K562 (cell line): ENCODE measurements at regions not wholly inside any gene's neighbourhood (a gene's known extent, or its start where the extent isn't known, plus 50 kb on each side); places are given as distances from the start of the nearest gene placed in this dataset.

Experiments
- ATAC-seq: fragments of 200-7000 bp; cut with Tn5 transposase; 3 replicates; pipeline ENCODE4 v1.9.1; 2020; ENCODE audit warnings: moderate library complexity
- BruUV-seq: library from RNA; stranded (reverse); fragments of 400-500 nt; replicated peaks from 2 replicates; lab custom pipeline; 2021; lab: Mats Ljungman, UMichigan
- CTCF ChIA-PET: fragments of 300-600 bp; formaldehyde crosslinking; extraction: SDS; loops from one replicate; lab custom pipeline; 2021; ENCODE audit warnings: low intra/inter-chr PET ratio; lab: Yijun Ruan, JAX
- POLR2A ChIA-PET: fragments of 300-600, 350-650 bp; sonication (Branson Sonifier 250); formaldehyde crosslinking; extraction: SDS; loops from one replicate; lab custom pipeline; 2021; ENCODE audit warnings: antibody characterized with exemption, inconsistent platforms; lab: Yijun Ruan, JAX
- DNase-seq, 4 experiments: peaks; one replicate each; pipeline versions ENCODE4 v3.0.0 to v3.0.0-alpha.2; 2011 to 2018; ENCODE audit warnings: low spot score in 3 of 4, mixed read lengths in 3 of 4; ENCODE audit errors: extremely low read depth in 1 of 4
- FAIRE-seq: peaks from 2 replicates; lab custom pipeline; 2011; peaks lifted over from hg19 to GRCh38; lab: Jason Lieb, UNC
- H2AFZ ChIP-seq: 2 replicates; pipeline ENCODE4 v1.6.0; 2011; ENCODE audit warnings: low read depth, low read length, control low read depth, inconsistent platforms
- H3K27ac ChIP-seq: fragments of 200-600 bp; 3 replicates; pipeline ENCODE4 v1.8.0; 2011; ENCODE audit warnings: low read depth, mild to moderate bottlenecking, control low read depth, inconsistent platforms, low read length, moderate library complexity, mixed read lengths; ENCODE audit errors: extremely low read depth
- H3K27me3 ChIP-seq, 2 experiments: fragments of 300-600 bp in 1 of 2; 2 replicates in 1 of 2; 3 replicates in 1 of 2; pipeline versions ENCODE4 v1.6.0 to v1.8.0; 2011; ENCODE audit warnings: inconsistent platforms in 2 of 2, low read length in 2 of 2, mild to moderate bottlenecking in 1 of 2, mixed read lengths in 1 of 2, moderate library complexity in 1 of 2; ENCODE audit not compliant: control insufficient read depth in 2 of 2, insufficient read depth in 2 of 2
- H3K36me3 ChIP-seq: fragments of 300-600 bp; 3 replicates; pipeline ENCODE4 v1.8.0; 2011; ENCODE audit warnings: mild to moderate bottlenecking, low read length, inconsistent platforms; ENCODE audit not compliant: control insufficient read depth, insufficient read depth
- H3K4me1 ChIP-seq, 2 experiments: fragments of 200-600 bp in 1 of 2; replicated peaks in 1 of 2; 2 replicates in 1 of 2; 3 replicates in 1 of 2; pipeline versions ENCODE4 v1.5.1 to v1.8.0; 2011; ENCODE audit warnings: inconsistent platforms in 2 of 2, low read length in 2 of 2, mild to moderate bottlenecking in 1 of 2, mixed read lengths in 1 of 2, moderate library complexity in 1 of 2; ENCODE audit not compliant: control insufficient read depth in 2 of 2, insufficient read depth in 2 of 2
- H3K4me2 ChIP-seq: 2 replicates; pipeline ENCODE4 v1.6.1; 2011; ENCODE audit warnings: low read length, control low read depth, inconsistent platforms, mixed read lengths; ENCODE audit not compliant: insufficient read depth
- H3K4me3 ChIP-seq: fragments of 200-600 bp; sonication (generic), shearing (Covaris generic); 2 replicates; pipeline ENCODE4 v1.5.1; 2016; ENCODE audit warnings: control low read depth, inconsistent platforms
- H3K79me2 ChIP-seq: fragments of 200-600 bp; 3 replicates; pipeline ENCODE4 v1.8.0; 2011; ENCODE audit warnings: low read length, inconsistent platforms; ENCODE audit not compliant: control insufficient read depth, insufficient read depth
- H3K9ac ChIP-seq, 2 experiments: 2 replicates each; pipeline versions ENCODE4 v1.6.0 to v1.6.1; 2011; ENCODE audit warnings: low read depth in 2 of 2, low read length in 2 of 2, control low read depth in 1 of 2, inconsistent platforms in 1 of 2, mild to moderate bottlenecking in 1 of 2, mixed read lengths in 1 of 2; ENCODE audit not compliant: insufficient read depth in 1 of 2
- H3K9me1 ChIP-seq: one replicate; pipeline ENCODE4 v1.6.0; 2011; ENCODE audit warnings: inconsistent platforms, mild to moderate bottlenecking, low read length, moderate library complexity; ENCODE audit not compliant: control insufficient read depth, insufficient read depth
- H3K9me3 ChIP-seq: replicated peaks from 2 replicates; pipeline ENCODE4 v1.5.1; 2011; ENCODE audit warnings: low read depth, low read length, inconsistent platforms; ENCODE audit not compliant: control insufficient read depth, insufficient read depth
- H4K20me1 ChIP-seq: replicated peaks from 2 replicates; pipeline ENCODE4 v1.6.1; 2011; ENCODE audit warnings: low read length, inconsistent platforms, mixed read lengths; ENCODE audit not compliant: control insufficient read depth, insufficient read depth
- ELF2 ChIP-seq: fragments of 250-450 bp; sonication (Bioruptor Pico); IDR thresholded peaks from 2 replicates; pipeline ENCODE4 v1.5.0; 2021; ENCODE audit warnings: mild to moderate bottlenecking
- HNRNPK ChIP-seq: fragments of 200-400 bp; formaldehyde crosslinking; IDR thresholded peaks from one replicate; pipeline ENCODE4 v1.6.1; 2018; ENCODE audit warnings: mild to moderate bottlenecking, low read depth, low read length; ENCODE audit not compliant: poor library complexity, severe bottlenecking
- JUNB ChIP-seq: fragments of 450-650 bp; formaldehyde crosslinking; conservative IDR thresholded peaks from 2 replicates; pipeline ENCODE4 v1.4.0; 2020; ENCODE audit warnings: mild to moderate bottlenecking
- NFIC ChIP-seq: fragments of 450-650 bp; IDR thresholded peaks from 2 replicates; pipeline ENCODE4 v1.6.1; 2017; ENCODE audit warnings: mild to moderate bottlenecking, inconsistent platforms
- NR2C1 ChIP-seq, 2 experiments: fragments of 450-650 bp; IDR thresholded peaks; 2 replicates each; pipeline ENCODE4 v1.6.1; 2017; ENCODE audit warnings: mild to moderate bottlenecking in 2 of 2, antibody characterized with exemption in 1 of 2, inconsistent platforms in 1 of 2, missing compliant biosample characterization in 1 of 2, missing genetic modification characterization in 1 of 2
- PHB2 ChIP-seq: fragments of 450-650 bp; IDR thresholded peaks from 2 replicates; pipeline ENCODE4 v1.6.1; 2017; ENCODE audit warnings: low read depth
- RBM39 ChIP-seq: fragments of 200-400 bp; formaldehyde crosslinking; optimal IDR thresholded peaks from 2 replicates; pipeline ENCODE3; 2018; ENCODE audit warnings: low read depth, low read length
- SAP30 ChIP-seq: fragments of 200-600 bp; sonication (generic); IDR thresholded peaks from 2 replicates; pipeline ENCODE4 v1.6.1; 2012; ENCODE audit warnings: borderline replicate concordance, low read depth, mild to moderate bottlenecking, moderate library complexity, low read length, control low read depth, inconsistent platforms; ENCODE audit not compliant: insufficient read depth, poor library complexity, severe bottlenecking
- SETDB1 ChIP-seq: IDR thresholded peaks from one replicate; pipeline ENCODE4 v1.6.1; 2012; ENCODE audit warnings: low read length, control low read depth, inconsistent platforms
- SNIP1 ChIP-seq: fragments of 450-650 bp; IDR thresholded peaks from 2 replicates; pipeline ENCODE4 v1.7.1; 2017; ENCODE audit warnings: low read depth, mild to moderate bottlenecking
- XRCC3 ChIP-seq: fragments of 450-650 bp; IDR thresholded peaks from 2 replicates; pipeline ENCODE4 v1.6.1; 2017; ENCODE audit warnings: mild to moderate bottlenecking, moderate library complexity
- ZNF263 ChIP-seq: sonication (generic); formaldehyde crosslinking; IDR thresholded peaks from 2 replicates; pipeline ENCODE4 v1.8.0; 2022; ENCODE audit warnings: mild to moderate bottlenecking, missing genetic modification reagents, borderline replicate concordance
- WGBS: fragments of 100-300 bp; shearing (Covaris generic); methylation state at CpG from one replicate; pipeline ENCODE4 v1.1.6; 2016; ENCODE audit warnings: low coverage, mixed read lengths; ENCODE audit not compliant: insufficient coverage; ENCODE audit errors: missing lambda C conversion rate; 5-methylcytosine and 5-hydroxymethylcytosine counted together
- in situ Hi-C: fragments of 300-500 bp; cut with MboI; formaldehyde crosslinking; loops from 4 replicates; pipeline ENCODE4 v1.15.0; 2018; ENCODE audit warnings: inconsistent platforms, mixed read lengths
- intact Hi-C: fragments of 100-400 bp; cut with micrococcal nuclease; formaldehyde crosslinking; loops from 2 replicates; pipeline ENCODE4 v1.14.2; 2022
- TF ChIP-seq, protein P1 (sequence below): fragments of 250-450 bp; sonication (Bioruptor Pico); IDR thresholded peaks from 2 replicates; pipeline ENCODE4 v1.4.0; 2020
- TF ChIP-seq, protein P2 (sequence below): sonication (generic); formaldehyde crosslinking; IDR thresholded peaks from 2 replicates; pipeline ENCODE4 v1.8.1; 2023; ENCODE audit warnings: missing genetic modification reagents, mild to moderate bottlenecking, borderline replicate concordance

DNA sequence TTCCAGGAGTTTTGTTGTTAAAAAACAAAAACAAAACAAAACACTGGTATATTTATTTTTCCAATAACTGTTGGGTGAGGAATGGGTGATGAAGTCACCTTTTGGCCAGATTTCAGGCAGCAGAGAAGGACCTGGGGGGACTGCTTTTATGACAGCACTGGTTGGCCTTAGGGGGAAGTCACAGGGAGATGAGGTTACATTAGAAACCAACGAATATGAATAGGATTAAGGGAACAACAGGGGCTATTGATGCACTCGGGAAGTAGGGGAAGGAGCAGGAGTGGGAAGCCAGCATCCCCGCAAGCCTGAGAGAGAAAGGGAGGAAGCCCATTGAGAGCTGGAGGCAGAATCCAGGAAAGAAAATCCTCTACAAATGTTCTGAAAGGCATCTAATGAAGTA is 958.4 kb downstream of the TYW1 start:
- Histone ChIP-seq H3K27me3 (no peaks in the 10 kb centered on the region; a peak in 1 of 5 replicates), H3K9me1 (no peaks in the 10 kb centered on the region), H3K4me3 (no peak overlapping the region), H3K36me3 (no peaks in the 10 kb centered on the region), H3K4me1 (no peaks in the 10 kb centered on the region), H3K27ac (no peak overlapping the region), H3K4me2 (no peak overlapping the region), H2AFZ (no peak overlapping the region), H3K9me3 (no peaks in the 10 kb centered on the region), H3K9ac (no peak overlapping the region), H4K20me1 (no peaks in the 10 kb centered on the region), H3K79me2 (no peaks in the 10 kb centered on the region)
- no peak for DNase-seq
- intact Hi-C loops = no loop called here
- no peak for ATAC-seq
- TF ChIP-seq NFIC = no peak
- no peak for TF ChIP-seq ZNF263 (CRISPR knock-in tag)
- no peak for TF ChIP-seq HNRNPK
- TF ChIP-seq RBM39 = no peak
- no peak for TF ChIP-seq SETDB1
- no peak for TF ChIP-seq ELF2
- TF ChIP-seq NR2C1 (IDR thresholded peaks at IDR 0.05) = no peak
- TF ChIP-seq NR2C1 (tag; IDR thresholded peaks at IDR 0.05) = no peak
- TF ChIP-seq SAP30 = no peak
- TF ChIP-seq, protein P1, sequence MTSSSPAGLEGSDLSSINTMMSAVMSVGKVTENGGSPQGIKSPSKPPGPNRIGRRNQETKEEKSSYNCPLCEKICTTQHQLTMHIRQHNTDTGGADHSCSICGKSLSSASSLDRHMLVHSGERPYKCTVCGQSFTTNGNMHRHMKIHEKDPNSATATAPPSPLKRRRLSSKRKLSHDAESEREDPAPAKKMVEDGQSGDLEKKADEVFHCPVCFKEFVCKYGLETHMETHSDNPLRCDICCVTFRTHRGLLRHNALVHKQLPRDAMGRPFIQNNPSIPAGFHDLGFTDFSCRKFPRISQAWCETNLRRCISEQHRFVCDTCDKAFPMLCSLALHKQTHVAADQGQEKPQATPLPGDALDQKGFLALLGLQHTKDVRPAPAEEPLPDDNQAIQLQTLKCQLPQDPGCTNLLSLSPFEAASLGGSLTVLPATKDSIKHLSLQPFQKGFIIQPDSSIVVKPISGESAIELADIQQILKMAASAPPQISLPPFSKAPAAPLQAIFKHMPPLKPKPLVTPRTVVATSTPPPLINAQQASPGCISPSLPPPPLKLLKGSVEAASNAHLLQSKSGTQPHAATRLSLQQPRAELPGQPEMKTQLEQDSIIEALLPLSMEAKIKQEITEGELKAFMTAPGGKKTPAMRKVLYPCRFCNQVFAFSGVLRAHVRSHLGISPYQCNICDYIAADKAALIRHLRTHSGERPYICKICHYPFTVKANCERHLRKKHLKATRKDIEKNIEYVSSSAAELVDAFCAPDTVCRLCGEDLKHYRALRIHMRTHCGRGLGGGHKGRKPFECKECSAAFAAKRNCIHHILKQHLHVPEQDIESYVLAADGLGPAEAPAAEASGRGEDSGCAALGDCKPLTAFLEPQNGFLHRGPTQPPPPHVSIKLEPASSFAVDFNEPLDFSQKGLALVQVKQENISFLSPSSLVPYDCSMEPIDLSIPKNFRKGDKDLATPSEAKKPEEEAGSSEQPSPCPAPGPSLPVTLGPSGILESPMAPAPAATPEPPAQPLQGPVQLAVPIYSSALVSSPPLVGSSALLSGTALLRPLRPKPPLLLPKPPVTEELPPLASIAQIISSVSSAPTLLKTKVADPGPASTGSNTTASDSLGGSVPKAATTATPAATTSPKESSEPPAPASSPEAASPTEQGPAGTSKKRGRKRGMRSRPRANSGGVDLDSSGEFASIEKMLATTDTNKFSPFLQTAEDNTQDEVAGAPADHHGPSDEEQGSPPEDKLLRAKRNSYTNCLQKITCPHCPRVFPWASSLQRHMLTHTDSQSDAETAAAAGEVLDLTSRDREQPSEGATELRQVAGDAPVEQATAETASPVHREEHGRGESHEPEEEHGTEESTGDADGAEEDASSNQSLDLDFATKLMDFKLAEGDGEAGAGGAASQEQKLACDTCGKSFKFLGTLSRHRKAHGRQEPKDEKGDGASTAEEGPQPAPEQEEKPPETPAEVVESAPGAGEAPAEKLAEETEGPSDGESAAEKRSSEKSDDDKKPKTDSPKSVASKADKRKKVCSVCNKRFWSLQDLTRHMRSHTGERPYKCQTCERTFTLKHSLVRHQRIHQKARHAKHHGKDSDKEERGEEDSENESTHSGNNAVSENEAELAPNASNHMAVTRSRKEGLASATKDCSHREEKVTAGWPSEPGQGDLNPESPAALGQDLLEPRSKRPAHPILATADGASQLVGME (CRISPR knock-in tag) = no peak
- TF ChIP-seq JUNB = no peak
- TF ChIP-seq, protein P2, sequence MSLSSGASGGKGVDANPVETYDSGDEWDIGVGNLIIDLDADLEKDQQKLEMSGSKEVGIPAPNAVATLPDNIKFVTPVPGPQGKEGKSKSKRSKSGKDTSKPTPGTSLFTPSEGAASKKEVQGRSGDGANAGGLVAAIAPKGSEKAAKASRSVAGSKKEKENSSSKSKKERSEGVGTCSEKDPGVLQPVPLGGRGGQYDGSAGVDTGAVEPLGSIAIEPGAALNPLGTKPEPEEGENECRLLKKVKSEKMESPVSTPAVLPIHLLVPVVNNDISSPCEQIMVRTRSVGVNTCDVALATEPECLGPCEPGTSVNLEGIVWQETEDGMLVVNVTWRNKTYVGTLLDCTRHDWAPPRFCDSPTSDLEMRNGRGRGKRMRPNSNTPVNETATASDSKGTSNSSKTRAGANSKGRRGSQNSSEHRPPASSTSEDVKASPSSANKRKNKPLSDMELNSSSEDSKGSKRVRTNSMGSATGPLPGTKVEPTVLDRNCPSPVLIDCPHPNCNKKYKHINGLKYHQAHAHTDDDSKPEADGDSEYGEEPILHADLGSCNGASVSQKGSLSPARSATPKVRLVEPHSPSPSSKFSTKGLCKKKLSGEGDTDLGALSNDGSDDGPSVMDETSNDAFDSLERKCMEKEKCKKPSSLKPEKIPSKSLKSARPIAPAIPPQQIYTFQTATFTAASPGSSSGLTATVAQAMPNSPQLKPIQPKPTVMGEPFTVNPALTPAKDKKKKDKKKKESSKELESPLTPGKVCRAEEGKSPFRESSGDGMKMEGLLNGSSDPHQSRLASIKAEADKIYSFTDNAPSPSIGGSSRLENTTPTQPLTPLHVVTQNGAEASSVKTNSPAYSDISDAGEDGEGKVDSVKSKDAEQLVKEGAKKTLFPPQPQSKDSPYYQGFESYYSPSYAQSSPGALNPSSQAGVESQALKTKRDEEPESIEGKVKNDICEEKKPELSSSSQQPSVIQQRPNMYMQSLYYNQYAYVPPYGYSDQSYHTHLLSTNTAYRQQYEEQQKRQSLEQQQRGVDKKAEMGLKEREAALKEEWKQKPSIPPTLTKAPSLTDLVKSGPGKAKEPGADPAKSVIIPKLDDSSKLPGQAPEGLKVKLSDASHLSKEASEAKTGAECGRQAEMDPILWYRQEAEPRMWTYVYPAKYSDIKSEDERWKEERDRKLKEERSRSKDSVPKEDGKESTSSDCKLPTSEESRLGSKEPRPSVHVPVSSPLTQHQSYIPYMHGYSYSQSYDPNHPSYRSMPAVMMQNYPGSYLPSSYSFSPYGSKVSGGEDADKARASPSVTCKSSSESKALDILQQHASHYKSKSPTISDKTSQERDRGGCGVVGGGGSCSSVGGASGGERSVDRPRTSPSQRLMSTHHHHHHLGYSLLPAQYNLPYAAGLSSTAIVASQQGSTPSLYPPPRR = no peak
- TF ChIP-seq XRCC3 = no peak
- no peak for TF ChIP-seq PHB2
- no peak for TF ChIP-seq SNIP1
- 3% methylated on average over 3 of the region's 3 CpGs for WGBS
- BruUV-seq = no TSS peak
- ChIA-PET CTCF (no interaction called here), POLR2A (interaction anchor here (0.8 kb wide), 1 partner anchor 16 kb away, joined by 3 read pairs; no protein-coding TSS in a partner anchor)
- FAIRE-seq = no peak
- in situ Hi-C loops = no loop called here
